GM10248 (cell line): ENCODE measurements at regions not wholly inside any gene's neighbourhood (a gene's known extent, or its start where the extent isn't known, plus 50 kb on each side); places are given as distances from the start of the nearest gene placed in this dataset.
"Not testable (repeated sequence)": the region's sequence is repeated elsewhere in the genome, so short reads cannot be mapped to it uniquely, and the experiment has no call there.

Experiments used
- CTCF ChIA-PET: fragments of 300-600 bp; sonication (Branson Sonifier 250); formaldehyde crosslinking; extraction: SDS; loops from one replicate; lab custom pipeline; 2021; ENCODE audit warnings: antibody characterized with exemption; lab: Yijun Ruan, JAX
- POLR2A ChIA-PET: fragments of 350-650 bp; sonication (Branson Sonifier 250); formaldehyde crosslinking; extraction: SDS; loops from one replicate; lab custom pipeline; 2020; ENCODE audit warnings: antibody characterized with exemption; lab: Yijun Ruan, JAX
- DNase-seq: peaks from one replicate; pipeline ENCODE4 v3.0.0; 2012; ENCODE audit errors: extremely low spot score
- CTCF ChIP-seq: IDR thresholded peaks from 2 replicates; pipeline ENCODE4 v1.5.1; 2012; ENCODE audit warnings: mild to moderate bottlenecking, low read depth; ENCODE audit errors: extremely low read depth, missing control alignments, control extremely low read depth

GRCh38 chr2:14494759-14495158 lies 137.8 kb upstream of the LRATD1 start:
- DNase-seq = no peak
- POLR2A ChIA-PET = no interaction called here
- TF ChIP-seq CTCF = no peak
- CTCF ChIA-PET = no interaction called here

GRCh38 chr2:14501061-14501460 lies 131.5 kb upstream of the LRATD1 start:
- no peak for TF ChIP-seq CTCF
- CTCF ChIA-PET = no interaction called here

GRCh38 chr2:14506955-14507354 lies 125.6 kb upstream of the LRATD1 start:
- POLR2A ChIA-PET, DNase-seq, CTCF ChIA-PET: not testable (repeated sequence)

More at GRCh38 chr2:14501061-14501460, 131.5 kb upstream of the LRATD1 start:
- POLR2A ChIA-PET = no interaction called here
- DNase-seq = no peak

- CTCF ChIA-PET = interaction anchor here (1.1 kb wide), 1 partner anchor 12 kb away, joined by 3 read pairs; no protein-coding TSS in a partner anchor
These were observed 121.0 kb upstream of the LRATD1 start for GRCh38 chr2:14511541-14511940.

GRCh38 chr2:14513903-14514302 lies 118.6 kb upstream of the LRATD1 start:
- ChIA-PET CTCF (no interaction called here), POLR2A (no interaction called here)
- DNase-seq = no peak
- no peak for TF ChIP-seq CTCF

More at GRCh38 chr2:14511541-14511940, 121.0 kb upstream of the LRATD1 start:
- no peak for TF ChIP-seq CTCF
- no peak for DNase-seq
- POLR2A ChIA-PET = no interaction called here

GRCh38 chr2:14516844-14517243 lies 115.7 kb upstream of the LRATD1 start:
- ChIA-PET CTCF (no interaction called here), POLR2A (no interaction called here)
- peak; percentile 13 for DNase-seq
- TF ChIP-seq CTCF = no peak

- ChIA-PET POLR2A (no interaction called here), CTCF (no interaction called here)
- no peak for TF ChIP-seq CTCF
- no peak for DNase-seq
These were observed 114.8 kb upstream of the LRATD1 start for GRCh38 chr2:14517731-14518130.
